Lung (tissue), 11 donors: ENCODE measurements at regions not wholly inside any gene's neighbourhood (a gene's known extent, or its start where the extent isn't known, plus 50 kb on each side); places are given as distances from the start of the nearest gene placed in this dataset.
A peak's percentile ranks its signal among the peaks of the same experiment; 100 is the strongest.

Experiments used
- ATAC-seq: fragments of 200-7000 bp; cut with Tn5 transposase; one replicate; pipeline ENCODE4 v1.9.1; 2020; ENCODE audit warnings: moderate number of reproducible peaks; ENCODE audit not compliant: insufficient read depth, low FRiP score
- DNase-seq, 3 donors: peaks; one replicate each; pipeline ENCODE4 v3.0.0-alpha.2; 2013 to 2017
- H3K27ac ChIP-seq, 2 donors: one replicate each; pipeline ENCODE4 v1.5.1; 2013; ENCODE audit warnings: mild to moderate bottlenecking in 2 of 2, moderate library complexity in 2 of 2, control low read depth in 1 of 2, inconsistent platforms in 1 of 2, low read depth in 1 of 2, low read length in 1 of 2
- H3K27me3 ChIP-seq, 3 donors: one replicate each; pipeline ENCODE4 v1.5.1; 2013; ENCODE audit warnings: low read length in 2 of 3; ENCODE audit not compliant: control insufficient read depth in 3 of 3, insufficient read depth in 3 of 3
- H3K36me3 ChIP-seq, 4 donors: one replicate each; pipeline ENCODE4 v1.5.1; 2013; ENCODE audit warnings: low read length in 4 of 4, mild to moderate bottlenecking in 1 of 4, moderate library complexity in 1 of 4; ENCODE audit not compliant: control insufficient read depth in 4 of 4, insufficient read depth in 4 of 4
- H3K4me1 ChIP-seq, 5 donors: one replicate each; pipeline ENCODE4 v1.5.1; 2013; ENCODE audit warnings: low read length in 5 of 5, mild to moderate bottlenecking in 2 of 5, moderate library complexity in 1 of 5; ENCODE audit not compliant: control insufficient read depth in 5 of 5, insufficient read depth in 5 of 5
- H3K4me3 ChIP-seq: one replicate; pipeline ENCODE4 v1.5.1; 2013; ENCODE audit warnings: mild to moderate bottlenecking, control low read depth, moderate library complexity
- H3K9ac ChIP-seq, 2 donors: one replicate each; pipeline ENCODE4 v1.5.1; 2013; ENCODE audit warnings: low read length in 2 of 2, control low read depth in 1 of 2; ENCODE audit not compliant: insufficient read depth in 1 of 2
- H3K9me3 ChIP-seq, 4 donors: one replicate each; pipeline ENCODE4 v1.5.1; 2013; ENCODE audit warnings: low read length in 3 of 4, mild to moderate bottlenecking in 1 of 4, moderate library complexity in 1 of 4; ENCODE audit not compliant: control insufficient read depth in 4 of 4, insufficient read depth in 3 of 4
- WGBS, 2 donors: extraction: QIAGEN DNeasy Blood & Tissue Kit; methylation state at CpG; one replicate each; pipeline ENCODE4 v1.1.7; 2013; 5-methylcytosine and 5-hydroxymethylcytosine counted together
- TF ChIP-seq, protein P1 (sequence below): IDR thresholded peaks from 2 replicates; pipeline ENCODE4 v1.5.1; 2012; ENCODE audit warnings: mild to moderate bottlenecking; ENCODE audit errors: control extremely low read depth, extremely low read depth
- donor health status: control.
- donor health status: control.
- donor health status: Bipolar disorder and iron deficiency.
- donor health status: healthy.
- donor health status: DM: yes; HTN: yes; CAD: no.

DNA sequence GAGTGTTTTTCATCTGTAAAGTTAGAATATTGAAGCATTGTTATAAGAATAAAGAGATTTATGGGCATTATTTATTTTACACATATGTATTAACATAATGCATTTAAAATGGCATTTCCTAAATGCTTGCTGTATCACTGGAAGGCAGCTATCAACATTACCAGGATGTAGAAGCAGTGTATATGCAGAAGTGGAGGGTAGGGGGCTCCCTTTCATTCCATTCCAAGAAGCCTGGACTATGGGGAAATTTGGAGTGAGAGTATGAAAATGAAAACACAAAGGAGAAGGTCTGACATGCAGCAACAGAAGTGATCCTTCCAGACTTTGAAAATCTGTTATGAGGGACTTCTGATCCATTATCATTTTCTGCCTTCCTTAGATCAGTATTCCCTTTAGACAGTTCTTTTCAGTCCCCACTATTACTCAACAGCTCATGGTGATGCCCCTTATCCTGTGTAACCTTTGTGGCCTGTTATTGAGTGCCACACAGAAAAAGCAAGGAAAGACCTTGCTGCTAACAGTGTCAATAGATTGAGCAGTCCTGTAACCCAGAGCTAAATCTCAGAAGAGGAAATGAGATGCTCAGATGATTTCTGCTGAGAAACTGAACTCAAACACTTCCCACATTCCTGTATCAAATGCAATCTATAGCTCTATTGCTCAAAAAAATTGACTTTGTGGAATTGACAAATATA lies 216.6 kb downstream of the HNMT start:
- Histone ChIP-seq H3K36me3 (no peaks in the 10 kb centered on the region), H3K27me3 (no peaks in the 10 kb centered on the region), H3K4me1 (peaks cover 0 to 4% (median 0%) of the 10 kb centered on the region in 5 donors), H3K9ac (no peak overlapping the region), H3K9me3 (no peaks in the 10 kb centered on the region), H3K4me3 (no peak overlapping the region), H3K27ac (no peak overlapping the region)
- ATAC-seq (no peak), DNase-seq (peak in 2 of 3 donors; percentile 25 to 40)
- TF ChIP-seq, protein P1, sequence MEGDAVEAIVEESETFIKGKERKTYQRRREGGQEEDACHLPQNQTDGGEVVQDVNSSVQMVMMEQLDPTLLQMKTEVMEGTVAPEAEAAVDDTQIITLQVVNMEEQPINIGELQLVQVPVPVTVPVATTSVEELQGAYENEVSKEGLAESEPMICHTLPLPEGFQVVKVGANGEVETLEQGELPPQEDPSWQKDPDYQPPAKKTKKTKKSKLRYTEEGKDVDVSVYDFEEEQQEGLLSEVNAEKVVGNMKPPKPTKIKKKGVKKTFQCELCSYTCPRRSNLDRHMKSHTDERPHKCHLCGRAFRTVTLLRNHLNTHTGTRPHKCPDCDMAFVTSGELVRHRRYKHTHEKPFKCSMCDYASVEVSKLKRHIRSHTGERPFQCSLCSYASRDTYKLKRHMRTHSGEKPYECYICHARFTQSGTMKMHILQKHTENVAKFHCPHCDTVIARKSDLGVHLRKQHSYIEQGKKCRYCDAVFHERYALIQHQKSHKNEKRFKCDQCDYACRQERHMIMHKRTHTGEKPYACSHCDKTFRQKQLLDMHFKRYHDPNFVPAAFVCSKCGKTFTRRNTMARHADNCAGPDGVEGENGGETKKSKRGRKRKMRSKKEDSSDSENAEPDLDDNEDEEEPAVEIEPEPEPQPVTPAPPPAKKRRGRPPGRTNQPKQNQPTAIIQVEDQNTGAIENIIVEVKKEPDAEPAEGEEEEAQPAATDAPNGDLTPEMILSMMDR, result no peak

DNA sequence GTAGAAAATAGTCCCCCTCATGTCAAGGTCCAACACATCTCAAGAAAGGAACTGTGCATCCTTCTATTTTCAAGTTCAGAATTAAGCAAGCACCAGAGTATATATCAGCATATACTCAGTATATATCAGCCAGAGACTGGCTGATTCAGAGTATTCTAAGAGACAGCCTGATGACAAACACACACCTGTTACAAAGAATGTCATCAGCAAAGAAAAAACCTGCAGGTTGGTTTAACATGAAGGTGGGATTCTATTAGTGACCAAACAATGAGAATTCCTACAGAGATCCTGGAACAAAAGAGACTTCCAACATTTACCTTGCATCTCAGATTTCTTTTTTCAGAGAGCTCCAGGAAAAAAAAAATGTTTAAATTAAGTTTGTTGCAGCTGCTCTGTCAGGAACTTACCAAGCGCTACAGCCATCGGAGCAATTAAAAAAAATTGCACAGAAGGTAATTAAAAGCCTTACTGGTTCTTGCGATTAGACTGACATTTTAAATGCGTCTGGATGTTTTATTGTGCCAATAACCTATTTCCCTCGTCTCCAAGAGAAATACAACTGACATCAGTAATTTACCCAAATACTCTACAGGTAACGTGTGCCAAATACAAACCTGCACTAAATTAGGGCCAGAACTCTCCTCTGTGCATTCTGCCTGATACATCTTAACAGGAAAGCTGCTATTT lies 218.1 kb downstream of the HNMT start:
- 91 to 92% methylated on average over 6 of the region's 6 CpGs for WGBS, 2 donors
- no peak overlapping the region for H3K27ac ChIP-seq
- H3K27me3 ChIP-seq, result no peaks in the 10 kb centered on the region
- ATAC-seq (no peak), DNase-seq (no peak)
- H3K9me3 ChIP-seq, result no peaks in the 10 kb centered on the region
- H3K4me1 ChIP-seq, result peaks cover 0 to 4% (median 0%) of the 10 kb centered on the region in 5 donors
- H3K9ac ChIP-seq, result no peak overlapping the region
- H3K4me3 ChIP-seq, result no peak overlapping the region
- H3K36me3 ChIP-seq, result no peaks in the 10 kb centered on the region
- TF ChIP-seq, protein P1, result no peak

DNA sequence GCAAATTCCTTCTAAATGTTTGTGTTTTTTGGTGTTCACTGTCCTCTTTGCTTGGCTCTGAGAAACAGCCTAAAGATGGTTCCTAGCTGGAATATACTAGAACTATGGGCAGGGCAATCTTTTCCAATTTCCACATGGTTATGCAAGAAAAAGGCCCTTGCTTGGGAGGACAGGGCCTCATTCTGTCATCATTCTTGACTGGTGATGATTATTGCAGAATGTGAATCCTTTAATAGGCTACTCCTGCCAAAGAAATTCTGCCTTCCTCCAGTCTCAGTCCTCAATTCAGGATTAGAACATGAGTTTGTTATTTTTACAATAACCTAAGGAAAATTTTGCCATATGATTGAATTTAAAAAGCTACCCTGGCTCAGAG lies 218.7 kb downstream of the HNMT start:
- Histone ChIP-seq H3K9me3 (no peaks in the 10 kb centered on the region), H3K4me1 (peaks cover 0 to under 1% (median 0%) of the 10 kb centered on the region in 5 donors), H3K4me3 (no peak overlapping the region), H3K36me3 (no peaks in the 10 kb centered on the region), H3K27ac (no peak overlapping the region), H3K27me3 (no peaks in the 10 kb centered on the region), H3K9ac (no peak overlapping the region)
- ATAC-seq (no peak), DNase-seq (peak in 2 of 3 donors; percentile 21 to 30)
- TF ChIP-seq, protein P1, result no peak

DNA sequence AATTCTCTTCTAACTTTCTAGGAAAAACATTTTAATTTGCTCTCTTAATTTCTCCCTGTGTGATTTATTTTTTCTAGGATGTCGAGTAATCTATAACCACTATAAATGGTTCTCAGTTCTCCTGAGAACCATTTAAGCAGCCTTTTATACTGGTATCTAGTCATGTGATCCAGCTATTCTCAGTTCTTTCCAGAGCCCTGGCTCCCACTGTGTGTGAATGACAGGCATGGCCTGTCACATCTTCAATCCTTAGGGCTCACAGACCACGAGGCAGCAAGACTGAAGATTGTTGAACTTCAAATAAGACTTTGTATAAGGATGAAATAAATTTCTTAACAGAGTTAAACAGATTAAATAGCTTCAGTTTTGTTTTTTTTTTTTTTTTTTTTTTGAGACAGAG lies 219.4 kb downstream of the HNMT start:
- Histone ChIP-seq H3K36me3 (no peaks in the 10 kb centered on the region), H3K4me1 (no peaks in the 10 kb centered on the region), H3K27me3 (no peaks in the 10 kb centered on the region), H3K27ac (no peak overlapping the region), H3K4me3 (no peak overlapping the region), H3K9me3 (no peaks in the 10 kb centered on the region), H3K9ac (no peak overlapping the region)
- TF ChIP-seq, protein P1, result no peak
- no peak for DNase-seq
- no peak for ATAC-seq
- 81 to 90% methylated on average over 2 of the region's 2 CpGs for whole genome bisulfite sequencing, 2 donors
